GM10248 (cell line): ENCODE measurements at regions not wholly inside any gene's neighbourhood (a gene's known extent, or its start where the extent isn't known, plus 50 kb on each side); places are given as distances from the start of the nearest gene placed in this dataset.

Experiments used
- CTCF ChIA-PET: fragments of 300-600 bp; sonication (Branson Sonifier 250); formaldehyde crosslinking; extraction: SDS; loops from one replicate; lab custom pipeline; 2021; ENCODE audit warnings: antibody characterized with exemption; lab: Yijun Ruan, JAX
- POLR2A ChIA-PET: fragments of 350-650 bp; sonication (Branson Sonifier 250); formaldehyde crosslinking; extraction: SDS; loops from one replicate; lab custom pipeline; 2020; ENCODE audit warnings: antibody characterized with exemption; lab: Yijun Ruan, JAX
- DNase-seq: peaks from one replicate; pipeline ENCODE4 v3.0.0; 2012; ENCODE audit errors: extremely low spot score
- TF ChIP-seq, protein P1 (sequence below): IDR thresholded peaks from 2 replicates; pipeline ENCODE4 v1.5.1; 2012; ENCODE audit warnings: mild to moderate bottlenecking, low read depth; ENCODE audit errors: extremely low read depth, missing control alignments, control extremely low read depth

- ChIA-PET POLR2A (no interaction called here), CTCF (interaction anchor here (1.2 kb wide), 1 partner anchor 28 kb away, joined by 3 read pairs; no protein-coding TSS in a partner anchor)
- no peak for DNase-seq
- TF ChIP-seq, protein P1, sequence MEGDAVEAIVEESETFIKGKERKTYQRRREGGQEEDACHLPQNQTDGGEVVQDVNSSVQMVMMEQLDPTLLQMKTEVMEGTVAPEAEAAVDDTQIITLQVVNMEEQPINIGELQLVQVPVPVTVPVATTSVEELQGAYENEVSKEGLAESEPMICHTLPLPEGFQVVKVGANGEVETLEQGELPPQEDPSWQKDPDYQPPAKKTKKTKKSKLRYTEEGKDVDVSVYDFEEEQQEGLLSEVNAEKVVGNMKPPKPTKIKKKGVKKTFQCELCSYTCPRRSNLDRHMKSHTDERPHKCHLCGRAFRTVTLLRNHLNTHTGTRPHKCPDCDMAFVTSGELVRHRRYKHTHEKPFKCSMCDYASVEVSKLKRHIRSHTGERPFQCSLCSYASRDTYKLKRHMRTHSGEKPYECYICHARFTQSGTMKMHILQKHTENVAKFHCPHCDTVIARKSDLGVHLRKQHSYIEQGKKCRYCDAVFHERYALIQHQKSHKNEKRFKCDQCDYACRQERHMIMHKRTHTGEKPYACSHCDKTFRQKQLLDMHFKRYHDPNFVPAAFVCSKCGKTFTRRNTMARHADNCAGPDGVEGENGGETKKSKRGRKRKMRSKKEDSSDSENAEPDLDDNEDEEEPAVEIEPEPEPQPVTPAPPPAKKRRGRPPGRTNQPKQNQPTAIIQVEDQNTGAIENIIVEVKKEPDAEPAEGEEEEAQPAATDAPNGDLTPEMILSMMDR: no peak
These were observed 528.4 kb upstream of the RGS18 start for GRCh38 chr1:191629836-191630235.

DNA sequence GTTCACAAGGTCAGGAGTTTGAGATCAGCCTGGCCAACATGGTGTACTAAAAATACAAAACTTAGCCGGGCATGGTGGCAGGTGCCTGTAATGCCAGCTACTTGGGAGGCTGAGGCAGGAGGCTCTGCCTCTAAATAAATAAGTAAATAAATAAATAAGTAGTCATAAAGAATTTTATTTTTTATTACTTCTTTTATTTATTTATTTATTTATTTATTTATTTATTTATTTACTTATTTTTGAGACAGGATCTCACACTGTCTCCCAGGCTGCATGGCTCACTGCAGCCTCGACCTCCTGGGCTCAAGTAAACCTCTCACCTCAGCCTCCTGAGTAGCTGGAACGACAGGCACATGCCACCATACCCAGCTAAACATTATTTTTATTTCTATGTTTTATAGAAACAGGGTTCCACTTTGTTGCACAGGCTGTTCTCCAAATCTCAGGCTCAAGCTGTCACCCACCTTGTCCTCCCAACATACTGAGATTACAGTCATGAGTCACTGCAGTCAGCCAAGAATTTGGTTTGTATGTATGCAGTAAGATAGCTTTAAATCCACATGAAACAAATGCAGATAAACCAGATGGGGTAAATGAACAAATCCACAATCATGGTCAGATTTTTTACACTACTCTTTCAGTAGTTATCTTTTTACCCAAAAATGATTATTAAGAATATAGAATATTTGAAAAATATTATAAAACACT is 523.3 kb upstream of the RGS18 start:
- ChIA-PET POLR2A (no interaction called here), CTCF (no interaction called here)
- TF ChIP-seq, protein P1: no peak
- no peak for DNase-seq

DNA sequence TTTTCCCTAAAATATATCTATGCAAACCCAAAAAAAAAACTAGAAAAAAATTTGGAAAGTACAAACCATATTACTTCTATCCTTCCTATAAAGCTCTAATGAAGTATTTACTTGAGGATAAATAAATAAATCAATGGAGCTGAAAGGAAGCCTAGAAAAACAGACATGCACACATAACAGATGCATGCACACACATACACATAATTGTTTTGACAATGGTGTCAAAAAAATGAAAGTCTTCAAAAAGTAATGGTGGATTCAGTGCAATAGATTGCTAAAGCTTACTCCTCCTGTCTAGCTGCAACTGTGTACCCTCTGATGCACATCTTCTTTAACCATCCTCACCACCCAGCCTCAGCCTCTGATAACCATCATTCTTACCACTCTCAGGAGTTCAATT is 521.9 kb upstream of the RGS18 start:
- ChIA-PET CTCF (no interaction called here), POLR2A (no interaction called here)
- TF ChIP-seq, protein P1: no peak
- DNase-seq: no peak

GRCh38 chr1:191641420-191642260 is 516.6 kb upstream of the RGS18 start:
- DNase-seq: no peak
- CTCF ChIA-PET: interaction anchor here (0.9 to 1.5 kb wide), 4 partner anchors 8 to 24 kb away, joined by 3 to 4 read pairs (median 3); no protein-coding TSS in a partner anchor
- TF ChIP-seq, protein P1: no peak
- POLR2A ChIA-PET: no interaction called here

GRCh38 chr1:191643060-191643459 is 515.2 kb upstream of the RGS18 start:
- TF ChIP-seq, protein P1: no peak
- DNase-seq: no peak
- CTCF ChIA-PET: no interaction called here
- POLR2A ChIA-PET: no interaction called here

DNA sequence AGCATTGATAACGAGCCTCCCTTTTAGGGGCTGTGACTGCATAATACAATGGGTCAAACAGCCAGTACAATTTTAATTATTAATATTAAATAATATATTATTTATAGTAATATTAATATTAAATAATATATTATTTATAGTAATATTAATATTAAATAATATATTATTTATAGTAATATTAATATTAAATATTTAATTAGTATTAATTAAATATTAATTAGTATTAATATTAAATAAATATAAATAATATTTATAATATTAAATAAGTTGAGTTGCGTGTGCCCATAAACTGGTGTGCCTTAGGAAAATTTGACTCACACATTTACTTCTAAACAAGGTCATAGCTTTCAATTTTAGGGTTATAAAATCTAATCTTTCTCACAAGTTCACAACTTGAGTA is 509.3 kb upstream of the RGS18 start:
- TF ChIP-seq, protein P1: no peak
- ChIA-PET POLR2A (no interaction called here), CTCF (no interaction called here)
- DNase-seq: no peak
